Mucosa of descending colon (tissue), 3 donors: ENCODE measurements at regions not wholly inside any gene's neighbourhood (a gene's known extent, or its start where the extent isn't known, plus 50 kb on each side); places are given as distances from the start of the nearest gene placed in this dataset.
A peak's percentile ranks its signal among the peaks of the same experiment; 100 is the strongest.

Experiments
- ATAC-seq: fragments of 200-7000 bp; cut with Tn5 transposase; one replicate; pipeline ENCODE4 v1.9.1; 2020; ENCODE audit warnings: mild to moderate bottlenecking, moderate library complexity
- DNase-seq, 3 donors: peaks; one replicate each; pipeline ENCODE4 v3.0.0-alpha.2; 2020
- H3K36me3 ChIP-seq: fragments of 200-600 bp; one replicate; pipeline ENCODE4 v1.8.0; 2021; ENCODE audit warnings: low read depth, mild to moderate bottlenecking
- H3K4me1 ChIP-seq: fragments of 200-600 bp; one replicate; pipeline ENCODE4 v1.8.0; 2021; ENCODE audit warnings: low read depth, mild to moderate bottlenecking
- H3K4me3 ChIP-seq: fragments of 200-600 bp; one replicate; pipeline ENCODE4 v1.8.0; 2021; ENCODE audit warnings: mild to moderate bottlenecking
- H3K9me3 ChIP-seq: fragments of 200-600 bp; one replicate; pipeline ENCODE4 v1.8.0; 2021; ENCODE audit warnings: mild to moderate bottlenecking
- intact Hi-C, 2 donors: fragments of 100-400 bp; cut with DNase I in 1 of 2; cut with micrococcal nuclease in 1 of 2; formaldehyde crosslinking; loops; one replicate each; pipeline versions ENCODE4 v1.11.0 to v1.11.1; 2022; cut with DNase I, micrococcal nuclease
- TF ChIP-seq, protein P1 (sequence below): fragments of 200-600 bp; IDR thresholded peaks from one replicate; pipeline ENCODE4 v1.8.0; 2022; ENCODE audit warnings: antibody characterized with exemption, mild to moderate bottlenecking
- donor health status: DM: no; HTN: no; CAD: no; lungs with moderate emphysema.
- donor health status: DM: no; HTN: no; CAD: no.
- donor health status: DM: no; HTN: yes; CAD: no.

DNA sequence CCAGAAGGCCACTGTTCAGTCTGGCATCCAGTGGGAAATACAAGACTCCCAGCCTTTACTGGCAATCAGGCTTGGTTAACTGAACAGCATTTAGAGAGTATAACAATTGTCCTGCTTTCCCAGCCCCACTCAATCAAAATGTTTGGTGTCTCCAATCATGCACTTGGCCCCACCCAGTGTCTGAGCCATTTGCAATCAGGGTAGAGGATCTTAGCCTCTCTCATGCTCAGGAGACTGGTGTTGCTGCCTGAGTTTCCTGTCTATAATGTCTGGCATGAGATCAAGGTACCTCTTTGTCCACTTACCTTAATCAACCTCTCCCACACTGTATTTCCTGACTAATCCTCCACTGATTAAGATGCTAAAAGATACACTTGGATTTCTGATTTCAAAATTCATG lies 290.2 kb upstream of the GHITM start:
- Histone ChIP-seq H3K4me1 (no peaks in the 10 kb centered on the region), H3K9me3 (peaks cover 5% of the 10 kb centered on the region), H3K4me3 (no peak overlapping the region), H3K36me3 (no peaks in the 10 kb centered on the region)
- TF ChIP-seq, protein P1, sequence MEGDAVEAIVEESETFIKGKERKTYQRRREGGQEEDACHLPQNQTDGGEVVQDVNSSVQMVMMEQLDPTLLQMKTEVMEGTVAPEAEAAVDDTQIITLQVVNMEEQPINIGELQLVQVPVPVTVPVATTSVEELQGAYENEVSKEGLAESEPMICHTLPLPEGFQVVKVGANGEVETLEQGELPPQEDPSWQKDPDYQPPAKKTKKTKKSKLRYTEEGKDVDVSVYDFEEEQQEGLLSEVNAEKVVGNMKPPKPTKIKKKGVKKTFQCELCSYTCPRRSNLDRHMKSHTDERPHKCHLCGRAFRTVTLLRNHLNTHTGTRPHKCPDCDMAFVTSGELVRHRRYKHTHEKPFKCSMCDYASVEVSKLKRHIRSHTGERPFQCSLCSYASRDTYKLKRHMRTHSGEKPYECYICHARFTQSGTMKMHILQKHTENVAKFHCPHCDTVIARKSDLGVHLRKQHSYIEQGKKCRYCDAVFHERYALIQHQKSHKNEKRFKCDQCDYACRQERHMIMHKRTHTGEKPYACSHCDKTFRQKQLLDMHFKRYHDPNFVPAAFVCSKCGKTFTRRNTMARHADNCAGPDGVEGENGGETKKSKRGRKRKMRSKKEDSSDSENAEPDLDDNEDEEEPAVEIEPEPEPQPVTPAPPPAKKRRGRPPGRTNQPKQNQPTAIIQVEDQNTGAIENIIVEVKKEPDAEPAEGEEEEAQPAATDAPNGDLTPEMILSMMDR: no peak
- intact Hi-C loops: no loop called here
- ATAC-seq (no peak), DNase-seq (no peak)

GRCh38 chr10:83852146-83852545 lies 287.2 kb upstream of the GHITM start:
- ATAC-seq (no peak), DNase-seq (no peak)
- Histone ChIP-seq H3K4me1 (no peaks in the 10 kb centered on the region), H3K36me3 (no peaks in the 10 kb centered on the region), H3K9me3 (no peaks in the 10 kb centered on the region), H3K4me3 (no peak overlapping the region)
- intact Hi-C loops: no loop called here
- TF ChIP-seq, protein P1: no peak

GRCh38 chr10:83862723-83863122 lies 276.6 kb upstream of the GHITM start:
- Histone ChIP-seq H3K36me3 (no peaks in the 10 kb centered on the region), H3K4me1 (no peaks in the 10 kb centered on the region), H3K4me3 (no peak overlapping the region), H3K9me3 (no peaks in the 10 kb centered on the region)
- intact Hi-C loops: no loop called here
- TF ChIP-seq, protein P1: no peak
- ATAC-seq (peak; percentile 40), DNase-seq (peak in 1 of 3 donors; percentile 14)

GRCh38 chr10:83863283-83863966 lies 275.9 kb upstream of the GHITM start:
- TF ChIP-seq, protein P1: no peak
- H3K9me3 ChIP-seq: no peaks in the 10 kb centered on the region
- ATAC-seq (no peak), DNase-seq (no peak)
- intact Hi-C loops: no loop called here
- no peaks in the 10 kb centered on the region for H3K4me1 ChIP-seq
- no peak overlapping the region for H3K4me3 ChIP-seq
- H3K36me3 ChIP-seq: no peaks in the 10 kb centered on the region

DNA sequence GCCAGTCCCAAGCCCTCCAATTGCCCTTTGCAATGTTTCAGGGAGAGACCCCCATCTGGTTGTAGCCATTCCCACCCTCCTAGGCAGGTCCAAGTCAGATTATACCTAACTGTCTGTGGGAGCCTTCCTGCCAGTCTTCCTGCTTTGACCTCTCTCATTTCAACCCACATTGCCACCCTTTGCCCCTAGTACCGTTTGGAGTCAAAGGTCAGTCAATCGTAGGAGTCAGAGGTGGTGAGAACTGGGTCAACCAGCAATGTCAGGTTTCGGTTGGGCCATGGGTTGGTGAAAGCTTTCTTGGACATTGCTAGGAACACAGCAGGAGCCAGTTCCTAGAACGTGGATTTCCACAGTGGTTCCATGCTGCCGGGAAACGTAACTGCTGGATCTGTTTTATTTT lies 269.4 kb upstream of the GHITM start:
- intact Hi-C loops: no loop called here
- Histone ChIP-seq H3K9me3 (no peaks in the 10 kb centered on the region), H3K36me3 (no peaks in the 10 kb centered on the region), H3K4me1 (no peaks in the 10 kb centered on the region), H3K4me3 (no peak overlapping the region)
- ATAC-seq (no peak), DNase-seq (no peak)
- TF ChIP-seq, protein P1: no peak
